Uterus (tissue), 3 donors: ENCODE measurements at regions not wholly inside any gene's neighbourhood (a gene's known extent, or its start where the extent isn't known, plus 50 kb on each side); places are given as distances from the start of the nearest gene placed in this dataset.

Experiments
- DNase-seq, 2 donors: peaks; one replicate each; pipeline ENCODE4 v3.0.0-alpha.2; 2019 to 2020
- H3K27ac ChIP-seq, 2 donors: fragments of 200-600 bp; sonication (generic); 1 replicate in 1 of 2; 2 replicates in 1 of 2; pipeline ENCODE4 v1.5.1; 2016 to 2018
- H3K27me3 ChIP-seq, 2 donors: fragments of 200-600 bp; sonication (generic); one replicate each; pipeline ENCODE4 v1.5.1; 2018 to 2019; ENCODE audit warnings: control low read depth in 1 of 2
- H3K36me3 ChIP-seq, 2 donors: fragments of 200-600 bp; sonication (generic); one replicate each; pipeline ENCODE4 v1.5.1; 2019; ENCODE audit warnings: control low read depth in 1 of 2
- H3K4me1 ChIP-seq, 2 donors: fragments of 200-600 bp; sonication (generic); one replicate each; pipeline ENCODE4 v1.5.1; 2018 to 2019; ENCODE audit warnings: control low read depth in 1 of 2
- H3K4me3 ChIP-seq, 2 donors: fragments of 200-600 bp; sonication (generic); 1 replicate in 1 of 2; 2 replicates in 1 of 2; pipeline ENCODE4 v1.5.1; 2018 to 2019; ENCODE audit warnings: mild to moderate bottlenecking in 1 of 2
- H3K9me3 ChIP-seq, 2 donors: fragments of 200-600 bp; sonication (generic); one replicate each; pipeline ENCODE4 v1.5.1; 2019; ENCODE audit warnings: control low read depth in 1 of 2
- CTCF ChIP-seq, 4 experiments: fragments of 200-600 bp in 2 of 4; fragments of 450-650 bp in 2 of 4; sonication (generic) in 2 of 4; IDR thresholded peaks; one replicate each; pipeline ENCODE4 v1.5.1; 2016 to 2019; ENCODE audit warnings: antibody characterized with exemption in 4 of 4, mild to moderate bottlenecking in 2 of 4, moderate library complexity in 1 of 4
- POLR2A ChIP-seq, 2 donors: fragments of 450-650 bp; IDR thresholded peaks; one replicate each; pipeline ENCODE4 v1.6.1; 2016; ENCODE audit warnings: antibody characterized with exemption in 2 of 2, mild to moderate bottlenecking in 1 of 2, moderate library complexity in 1 of 2
- intact Hi-C: fragments of 100-400 bp; cut with DNase I; formaldehyde crosslinking; loops from one replicate; pipeline ENCODE4 v1.15.1; 2023; ENCODE audit warnings: low total_unique reads
- donor health status: DM: yes; HTN: yes; CAD: no.

DNA sequence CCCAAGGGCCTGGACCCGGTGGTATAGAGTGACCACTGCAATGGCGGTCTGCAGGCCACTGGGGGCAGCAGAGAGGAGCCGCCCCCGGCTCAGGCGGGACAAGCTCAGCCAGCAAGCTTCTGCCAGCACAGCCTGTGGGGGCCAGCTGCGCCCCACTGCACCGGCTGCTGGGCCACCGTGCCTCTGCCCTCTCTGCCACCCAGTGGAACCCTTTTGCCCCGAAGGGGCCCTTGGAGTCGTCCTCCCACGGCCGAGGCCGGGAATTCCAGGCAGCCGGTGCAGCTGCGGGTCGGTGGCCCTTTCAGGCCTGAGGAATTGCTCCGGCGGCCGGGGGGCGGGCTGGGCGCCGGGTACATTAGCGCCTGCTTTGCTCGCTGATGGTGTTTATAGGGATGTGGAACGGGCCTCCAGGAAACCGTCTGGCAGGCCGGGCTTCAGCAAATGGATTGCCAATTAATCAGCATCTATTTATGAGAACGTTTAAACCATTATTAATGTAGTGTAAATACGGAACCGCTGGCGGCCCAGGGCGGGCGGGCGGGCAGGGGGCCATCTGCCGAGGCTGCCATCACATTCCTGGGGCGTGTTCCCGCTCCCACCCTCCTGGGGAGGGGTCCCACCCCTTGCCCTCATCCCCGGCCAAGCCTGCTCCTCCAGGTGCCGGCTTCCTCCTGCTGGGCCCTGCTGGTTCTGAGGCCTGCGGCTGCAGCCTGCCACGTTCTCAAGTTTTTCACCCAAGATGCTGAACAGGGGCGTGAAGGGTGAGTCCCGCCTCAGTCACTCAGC is 127.4 kb downstream of the BARX1 start:
- H3K4me1 ChIP-seq, result no peaks in the 10 kb centered on the region
- H3K9me3 ChIP-seq, result no peaks in the 10 kb centered on the region
- DNase-seq, result no peak
- TF ChIP-seq POLR2A (IDR thresholded peaks at IDR 0.05) (no peak), CTCF (IDR thresholded peaks at IDR 0.05) (peak; percentile 51 to 71 (median 56))
- intact Hi-C loops, result no loop called here
- H3K36me3 ChIP-seq, result no peaks in the 10 kb centered on the region
- peak overlapping the region; percentile 17 to 21 for H3K4me3 ChIP-seq
- H3K27me3 ChIP-seq, result no peaks in the 10 kb centered on the region
- H3K27ac ChIP-seq, result no peak overlapping the region

- no peaks in the 10 kb centered on the region for H3K9me3 ChIP-seq
- intact Hi-C loops, result no loop called here
- no peak overlapping the region for H3K27ac ChIP-seq
- no peaks in the 10 kb centered on the region for H3K36me3 ChIP-seq
- TF ChIP-seq CTCF (IDR thresholded peaks at IDR 0.05), result no peak
- no peak for TF ChIP-seq POLR2A (IDR thresholded peaks at IDR 0.05)
- H3K27me3 ChIP-seq, result no peaks in the 10 kb centered on the region
- H3K4me3 ChIP-seq, result no peak overlapping the region
- no peaks in the 10 kb centered on the region for H3K4me1 ChIP-seq
- no peak for DNase-seq
These were observed 128.1 kb downstream of the BARX1 start for GRCh38 chr9:93826905-93827544.

DNA sequence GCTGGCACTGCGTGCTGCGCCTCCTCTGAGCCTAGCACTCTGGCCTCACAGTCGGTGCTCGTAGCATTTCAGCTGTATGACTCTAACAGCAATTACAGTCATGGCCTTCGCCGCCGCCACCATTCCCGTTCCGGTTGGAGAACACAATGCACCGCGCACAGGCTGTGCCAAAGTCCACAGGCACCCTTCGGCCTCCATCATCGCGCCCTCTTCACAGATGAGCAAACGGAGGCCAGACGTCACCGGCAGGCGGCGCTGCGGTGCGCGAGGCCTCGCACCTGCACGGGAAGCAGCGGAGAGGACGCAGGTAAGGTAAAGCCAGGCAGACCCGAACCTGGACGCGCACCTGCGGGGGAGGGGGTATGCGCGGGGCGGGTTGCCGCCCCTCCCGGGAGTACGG is 128.9 kb downstream of the BARX1 start:
- Histone ChIP-seq H3K27me3 (no peaks in the 10 kb centered on the region), H3K4me1 (no peaks in the 10 kb centered on the region), H3K4me3 (no peak overlapping the region), H3K27ac (no peak overlapping the region), H3K9me3 (no peaks in the 10 kb centered on the region), H3K36me3 (no peaks in the 10 kb centered on the region)
- intact Hi-C loops, result no loop called here
- DNase-seq, result no peak
- no peak for TF ChIP-seq POLR2A (IDR thresholded peaks at IDR 0.05)
- no peak for TF ChIP-seq CTCF (IDR thresholded peaks at IDR 0.05)

- TF ChIP-seq POLR2A (IDR thresholded peaks at IDR 0.05) (no peak), CTCF (IDR thresholded peaks at IDR 0.05) (no peak)
- Histone ChIP-seq H3K27me3 (no peaks in the 10 kb centered on the region), H3K4me3 (no peak overlapping the region)
These were observed 129.6 kb downstream of the BARX1 start for GRCh38 chr9:93825348-93826115.

More at GRCh38 chr9:93825348-93826115, 129.6 kb downstream of the BARX1 start:
- intact Hi-C loops, result no loop called here
- Histone ChIP-seq H3K9me3 (no peaks in the 10 kb centered on the region), H3K27ac (no peak overlapping the region), H3K36me3 (no peaks in the 10 kb centered on the region), H3K4me1 (no peaks in the 10 kb centered on the region)
- DNase-seq, result no peak
